ENCODE measurements at regions not wholly inside any gene's neighbourhood (a gene's known extent, or its start where the extent isn't known, plus 50 kb on each side); places are given as distances from the start of the nearest gene placed in this dataset.

DNA sequence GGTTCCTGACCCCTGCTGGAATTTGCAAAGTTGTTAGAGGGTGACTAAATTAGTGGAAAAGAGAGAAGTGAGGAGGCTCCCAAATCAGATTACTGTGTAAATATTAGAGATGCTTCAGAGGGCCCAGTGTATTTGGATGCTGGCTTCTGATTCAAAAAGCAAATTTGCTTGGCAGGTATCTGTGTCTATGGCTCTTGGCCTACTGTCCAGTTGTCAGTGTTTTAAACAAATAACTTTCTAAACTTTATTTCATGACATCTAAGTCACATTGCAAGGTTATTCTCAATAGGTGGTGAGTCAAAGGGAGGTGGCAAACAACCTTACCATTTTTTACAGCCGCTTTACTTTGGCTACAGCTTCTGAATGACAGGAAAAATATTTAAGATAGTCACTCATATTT is 720.1 kb downstream of the KCNA4 start:
- DNase-seq: no peak

DNA sequence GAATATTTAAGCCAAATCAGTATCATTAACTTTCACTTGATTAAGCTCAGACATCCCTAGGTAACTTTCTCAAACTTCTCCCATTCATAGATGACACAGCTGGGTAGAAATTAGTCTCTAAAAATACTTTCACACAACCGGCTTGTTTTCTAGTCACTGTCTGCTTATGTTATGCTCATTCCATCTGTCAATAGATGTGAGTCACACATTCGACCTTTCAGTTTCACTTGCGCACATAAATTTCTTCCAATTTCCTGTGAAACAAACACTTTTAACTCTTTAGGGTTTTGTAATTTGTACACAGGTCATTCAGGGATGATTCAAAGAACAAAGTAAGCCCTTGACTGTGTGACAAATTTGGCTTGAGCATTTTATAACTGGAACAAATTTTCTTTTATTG is 723.0 kb downstream of the KCNA4 start:
- DNase-seq: no peak

DNA sequence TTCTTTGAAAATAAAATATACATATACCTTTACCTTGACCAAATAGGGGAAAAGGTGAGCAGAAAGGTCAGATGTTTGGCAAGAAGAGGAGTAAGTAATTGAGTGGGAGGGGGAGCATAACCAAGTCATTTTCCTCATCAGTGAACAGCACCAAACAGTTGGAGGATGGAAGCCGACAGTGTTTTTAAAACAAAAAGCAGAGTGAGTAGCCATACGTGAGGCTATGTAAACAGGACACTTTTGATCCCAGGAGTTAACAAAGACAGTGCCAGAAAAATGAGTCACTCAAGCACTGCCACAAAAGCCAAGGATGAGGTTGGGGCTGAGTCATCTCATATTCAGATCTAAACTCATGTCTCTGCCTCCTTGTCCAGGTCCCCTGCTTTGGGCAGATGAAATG is 734.7 kb downstream of the KCNA4 start:
- DNase-seq: no peak

DNA sequence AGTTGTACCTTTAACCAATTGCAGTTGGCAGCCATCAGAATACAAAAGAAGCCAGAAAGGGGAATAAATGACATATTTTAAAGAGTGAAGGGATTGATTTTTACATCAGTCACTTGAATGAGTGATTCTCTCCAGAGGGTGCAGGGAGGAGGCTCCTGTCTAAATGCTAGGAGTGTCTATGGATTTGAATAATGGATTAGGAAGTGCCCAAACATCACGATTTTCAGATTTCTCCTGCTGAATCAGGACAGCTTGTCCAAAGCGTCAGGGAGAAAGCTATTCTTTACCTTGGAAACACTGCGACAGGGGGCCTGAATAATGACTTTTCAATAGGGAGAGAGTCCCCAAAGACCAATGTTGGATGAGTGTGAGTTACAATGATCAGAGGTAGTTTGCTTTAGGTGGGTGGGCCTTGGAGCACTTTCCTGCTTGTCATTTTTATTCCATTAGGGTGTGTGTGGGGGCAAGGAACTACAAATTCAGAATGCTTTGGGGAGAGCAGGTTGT is 735.5 kb downstream of the KCNA4 start:
- DNase-seq: no peak

DNA sequence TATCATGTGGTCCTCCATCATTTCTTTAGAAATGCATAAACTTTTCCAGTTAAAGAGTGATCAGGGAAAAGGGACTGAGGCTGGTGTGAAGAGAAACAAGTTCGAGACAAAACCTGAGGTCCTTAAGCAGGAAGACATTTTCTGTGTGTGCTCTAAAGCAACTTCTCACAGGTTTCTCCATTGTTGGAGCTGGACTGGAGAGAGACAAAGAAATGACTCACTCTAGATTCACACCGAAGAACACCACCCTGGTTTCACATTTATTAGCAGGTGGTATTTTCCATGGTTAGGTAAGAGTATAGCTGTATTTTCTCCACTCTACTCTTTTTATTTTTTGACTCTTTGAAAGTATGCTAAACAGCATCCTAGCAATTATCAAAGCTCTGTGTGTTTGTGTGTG is 736.4 kb downstream of the KCNA4 start:
- no peak for DNase-seq

DNA sequence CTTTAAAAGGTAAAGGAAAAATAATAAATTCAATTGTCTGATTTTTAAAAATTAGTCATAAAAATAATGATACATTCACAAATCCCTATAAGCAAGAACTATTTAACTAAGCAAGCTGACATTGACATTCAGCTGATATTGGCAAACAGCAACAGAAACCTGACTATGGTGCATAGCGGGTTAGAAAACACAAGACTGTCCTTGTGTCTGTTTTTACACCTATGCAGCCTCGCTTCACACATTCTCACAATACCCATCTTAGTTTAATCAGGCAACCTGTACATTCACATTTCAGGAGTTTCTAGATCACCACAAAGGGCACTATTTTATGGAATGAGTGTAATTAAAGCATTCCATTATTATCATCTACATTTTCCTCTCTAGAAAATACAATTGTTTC is 737.1 kb downstream of the KCNA4 start:
- DNase-seq: no peak

DNA sequence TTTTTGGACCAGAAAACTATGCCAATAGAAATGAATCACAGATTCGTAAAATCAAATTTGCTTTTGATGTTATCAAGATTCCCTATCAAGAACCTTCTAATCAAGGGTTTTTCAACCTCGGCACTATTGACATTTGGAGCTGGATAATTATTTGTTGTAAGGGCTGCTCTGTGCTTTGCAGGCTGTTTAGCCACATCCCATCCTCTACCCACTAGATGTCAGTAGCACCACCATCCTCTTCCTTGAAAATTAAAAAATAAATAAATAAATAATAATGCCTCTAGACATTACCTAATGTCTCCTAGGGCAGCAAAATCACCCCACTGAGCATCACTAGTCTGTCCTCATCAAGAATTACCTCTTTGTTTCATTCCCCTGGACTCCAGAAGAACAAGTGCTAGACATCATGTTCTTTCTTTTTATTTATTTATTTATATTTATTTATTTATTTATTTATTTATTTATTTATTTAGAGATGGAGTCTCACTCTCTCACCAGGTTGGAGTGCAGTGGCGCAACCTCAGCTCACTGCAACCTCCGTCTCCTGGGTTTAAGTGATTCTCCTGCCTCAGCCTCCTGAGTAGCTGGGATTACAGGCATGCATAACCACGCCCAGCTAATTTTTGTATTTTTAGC is 744.7 kb downstream of the KCNA4 start:
- DNase-seq: no peak

DNA sequence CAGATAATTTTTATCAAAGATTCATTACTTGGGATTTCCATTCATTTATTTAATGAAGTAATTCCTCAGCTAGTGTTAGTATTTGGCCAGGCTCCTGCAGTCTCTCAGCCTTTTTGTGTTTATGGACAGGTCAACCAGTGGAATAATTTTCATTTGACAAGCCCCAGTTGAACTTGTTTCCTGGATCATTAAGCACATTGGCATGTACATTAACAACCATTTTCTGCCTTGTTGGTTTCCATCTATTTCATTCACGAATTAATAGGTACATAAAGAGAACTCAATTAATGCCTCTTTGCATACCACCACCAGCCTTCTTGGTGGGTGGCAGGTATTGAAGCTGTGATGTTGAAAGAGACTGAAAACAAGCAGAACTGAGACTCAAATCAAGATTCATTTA is 745.2 kb downstream of the KCNA4 start:
- no peak for DNase-seq

DNA sequence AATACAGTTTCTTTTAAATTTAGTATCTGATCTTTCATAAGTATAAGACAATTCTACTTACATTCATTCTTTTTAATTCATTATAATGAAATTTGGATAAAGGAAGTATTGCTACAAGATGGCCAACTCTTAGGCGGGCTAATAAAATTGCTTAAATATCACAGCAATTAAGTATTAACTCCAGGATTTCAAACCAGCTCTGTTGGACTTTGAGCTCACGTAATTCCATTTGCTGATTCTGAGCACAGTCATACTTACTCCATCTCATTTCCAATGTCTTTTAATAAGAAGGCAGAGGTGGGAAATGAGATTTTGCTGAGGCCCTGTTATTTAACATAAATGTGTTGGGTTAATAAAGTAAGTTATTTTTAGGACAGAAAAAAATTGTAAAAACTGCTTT is 748.1 kb downstream of the KCNA4 start:
- DNase-seq: no peak

DNA sequence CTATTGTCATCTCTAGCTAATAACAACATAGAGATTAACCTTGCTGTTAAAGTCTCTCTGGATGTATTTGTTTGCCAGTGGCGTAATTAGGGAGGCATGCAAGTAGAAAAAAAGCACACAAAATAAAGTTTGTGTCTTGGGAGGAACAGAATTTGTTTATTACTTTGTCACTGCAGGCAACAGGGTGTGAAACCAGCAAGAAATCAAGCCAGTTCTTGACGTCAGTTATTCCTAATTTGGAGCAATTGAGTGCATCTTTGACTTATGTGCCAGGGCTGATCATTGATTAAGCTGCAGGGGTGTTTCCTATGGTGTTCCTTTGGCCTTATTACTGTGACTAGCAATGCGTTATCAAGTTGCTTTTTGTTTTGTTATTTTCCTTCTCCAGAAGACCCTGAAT is 751.0 kb downstream of the KCNA4 start:
- DNase-seq: no peak

DNA sequence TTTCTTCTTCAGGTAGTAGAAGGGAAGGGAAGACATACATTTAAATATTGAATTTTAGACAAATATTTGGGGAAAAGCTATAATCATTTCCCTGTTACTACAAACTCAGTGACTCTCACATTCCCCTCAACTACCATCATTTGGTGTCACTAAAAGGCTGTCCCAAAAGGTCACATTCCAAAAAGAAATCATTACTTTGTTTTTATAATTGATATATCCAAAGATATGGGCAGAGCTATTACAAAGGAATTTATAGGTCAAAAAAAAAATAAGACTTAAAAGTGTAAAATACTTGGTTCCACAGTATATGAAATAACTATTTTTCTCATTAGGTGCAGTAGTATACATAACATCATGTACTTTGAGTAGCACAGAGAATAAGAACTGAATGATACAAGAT is 751.4 kb downstream of the KCNA4 start:
- no peak for DNase-seq

DNA sequence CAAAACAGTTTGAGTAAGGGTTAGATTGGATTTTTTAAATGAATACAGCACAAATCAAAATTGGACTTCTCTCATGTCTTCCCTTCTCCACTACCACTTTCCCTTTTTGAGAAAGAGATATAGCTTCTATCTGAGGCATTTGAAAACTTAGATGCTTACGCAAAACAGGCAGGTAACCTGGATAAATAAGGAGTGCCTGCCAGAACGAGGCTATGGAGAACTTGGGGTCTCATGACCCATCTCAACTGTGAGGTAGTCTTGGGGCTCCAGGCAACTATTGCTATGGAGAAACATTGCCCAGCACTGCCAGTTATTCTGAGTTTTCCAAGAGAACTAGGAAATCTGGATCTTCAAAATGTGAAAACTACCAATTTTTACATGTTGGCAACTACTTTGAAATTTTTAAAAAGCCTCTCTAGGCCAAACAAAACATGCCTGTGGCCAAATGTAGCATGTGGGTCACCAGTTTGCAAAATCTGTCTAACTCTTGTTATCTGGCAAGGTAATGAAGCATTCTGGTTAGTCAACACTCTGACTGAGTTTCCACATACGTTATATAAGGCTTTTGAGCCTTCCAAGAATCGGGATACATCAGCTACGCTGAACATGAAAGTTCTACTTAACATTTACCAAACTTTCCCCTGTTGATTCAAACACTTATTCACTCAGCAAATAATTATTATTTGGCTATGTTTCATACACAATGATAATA is 752.7 kb downstream of the KCNA4 start:
- DNase-seq: no peak

DNA sequence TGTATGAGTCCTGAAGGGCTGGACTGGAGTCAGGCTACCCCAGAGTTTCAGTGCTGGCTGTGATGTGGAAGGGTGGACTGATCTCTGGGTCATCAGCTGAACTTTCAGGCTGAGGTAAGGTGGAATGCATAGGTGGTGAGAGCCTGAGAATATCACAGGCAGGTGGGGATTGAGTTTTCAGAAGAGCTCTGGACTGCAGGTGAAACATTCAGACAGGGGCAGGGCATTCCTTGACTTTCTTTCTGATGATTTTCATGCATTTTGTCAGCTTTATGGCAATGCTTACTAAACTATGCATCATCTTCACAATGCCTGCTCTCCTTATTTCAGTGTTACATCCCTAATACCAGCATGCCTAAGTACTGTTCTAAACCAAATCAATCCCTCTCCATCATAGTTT is 755.0 kb downstream of the KCNA4 start:
- DNase-seq: no peak

DNA sequence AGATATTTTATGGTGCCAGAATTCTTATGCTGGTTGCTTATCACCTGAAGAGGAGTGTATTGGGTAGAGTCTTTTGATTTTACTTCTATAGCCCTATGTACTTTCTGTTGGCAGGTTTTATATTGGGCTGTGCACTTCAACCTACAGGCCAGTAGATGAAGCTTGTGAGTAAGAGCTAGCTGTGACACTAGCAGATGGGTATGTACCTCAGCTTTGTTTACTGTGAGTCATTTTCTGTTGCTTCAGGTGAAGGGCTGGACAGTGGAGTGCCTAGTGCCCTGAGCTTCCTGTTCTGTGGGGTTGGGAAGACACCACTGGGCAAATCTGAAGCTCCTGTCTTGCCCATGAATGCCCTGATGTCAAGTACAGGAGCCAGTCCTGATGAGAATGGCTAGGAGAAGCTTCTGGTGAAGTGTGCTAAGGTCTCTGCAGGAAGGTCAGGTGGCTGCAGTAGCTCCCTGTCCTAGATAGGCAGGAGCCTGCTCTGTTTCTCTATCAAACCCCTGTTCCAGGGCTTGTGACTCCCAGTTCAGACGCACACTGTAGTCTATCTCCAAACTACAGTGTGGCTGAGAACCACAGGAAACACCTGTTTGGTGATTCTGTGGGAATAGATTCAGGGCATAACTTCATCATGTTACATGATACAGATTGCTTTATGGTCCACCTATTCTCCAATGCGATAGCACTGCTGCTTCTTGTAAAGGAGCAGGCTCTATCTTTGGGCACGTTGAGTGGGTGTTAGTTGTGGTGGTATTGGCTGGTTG is 755.7 kb downstream of the KCNA4 start:
- no peak for DNase-seq

DNA sequence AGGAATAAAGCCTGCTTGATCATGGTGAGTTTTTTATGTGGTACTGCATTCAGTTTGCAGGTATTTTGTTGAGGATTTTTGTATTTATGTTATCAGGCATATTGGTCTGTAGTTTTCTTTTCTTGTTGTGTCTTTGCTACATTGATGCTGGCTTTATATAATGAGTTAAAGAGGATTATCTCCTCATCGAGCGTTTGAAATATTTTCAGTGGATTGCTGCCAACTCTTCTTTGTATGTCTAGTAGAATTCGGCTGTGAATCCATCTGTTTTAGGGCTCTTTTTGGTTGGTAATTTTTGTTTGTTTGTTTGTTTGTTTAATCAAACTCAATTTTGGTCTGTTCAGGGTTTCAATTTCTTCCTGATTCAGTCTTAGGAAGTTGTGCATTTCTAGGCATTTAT is 758.4 kb downstream of the KCNA4 start:
- DNase-seq: no peak

DNA sequence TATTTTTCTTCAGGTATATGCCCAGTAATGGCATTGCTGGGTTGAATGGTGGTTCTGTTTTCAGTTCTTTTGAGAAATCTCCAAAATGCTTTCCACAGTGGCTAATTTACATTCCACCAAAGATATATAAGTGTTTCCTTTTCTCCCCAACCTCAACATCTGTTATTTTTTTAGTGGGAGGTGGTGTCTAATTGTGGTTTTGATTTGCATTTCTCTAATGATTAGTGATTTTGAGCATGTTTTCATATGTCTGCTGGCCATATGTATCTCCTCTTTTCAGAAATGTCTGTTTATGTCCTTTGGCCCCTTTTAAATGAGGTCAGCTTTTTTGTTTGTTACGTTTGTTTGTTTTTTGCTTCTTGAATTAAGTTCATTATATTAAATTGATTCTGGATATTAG is 760.2 kb downstream of the KCNA4 start:
- no peak for DNase-seq

DNA sequence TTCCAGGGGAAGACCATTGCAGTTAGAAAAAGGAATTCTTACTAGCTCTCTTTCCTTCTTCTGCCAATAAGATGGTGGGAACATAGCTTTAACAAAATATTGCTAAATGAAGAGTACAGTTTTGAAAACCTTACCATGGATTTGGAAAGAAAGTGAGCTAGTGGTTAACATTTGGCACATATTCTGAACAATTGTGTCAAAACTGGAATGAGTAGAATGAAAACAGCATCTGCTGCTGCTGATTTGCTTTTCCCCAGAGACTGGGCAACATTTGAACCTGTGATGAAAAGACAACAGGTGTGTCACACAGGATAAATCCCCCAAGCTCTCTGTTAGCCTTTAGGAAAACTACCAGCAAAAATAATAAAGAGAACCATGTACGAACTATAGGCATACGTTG is 761.4 kb downstream of the KCNA4 start:
- no peak for DNase-seq

DNA sequence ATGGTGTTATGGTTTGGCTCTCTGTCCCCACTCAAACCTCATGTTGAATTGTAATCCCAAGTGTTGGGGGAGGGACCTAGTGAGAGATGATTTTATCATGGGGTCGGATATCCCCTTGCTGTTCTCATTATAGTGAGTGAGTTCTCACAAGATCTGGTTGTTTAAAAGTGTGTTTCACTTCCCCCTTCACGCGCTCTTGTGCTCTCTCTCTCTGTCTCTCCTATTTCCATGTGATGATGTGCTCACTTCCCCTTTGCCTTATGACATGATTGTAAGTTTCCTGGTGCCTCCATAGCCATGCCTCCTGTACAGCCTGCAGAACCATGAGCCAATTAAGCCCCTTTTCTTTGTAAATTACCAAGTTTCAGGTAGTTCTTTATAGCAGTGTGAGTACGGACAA is 765.1 kb downstream of the KCNA4 start:
- DNase-seq: no peak

DNA sequence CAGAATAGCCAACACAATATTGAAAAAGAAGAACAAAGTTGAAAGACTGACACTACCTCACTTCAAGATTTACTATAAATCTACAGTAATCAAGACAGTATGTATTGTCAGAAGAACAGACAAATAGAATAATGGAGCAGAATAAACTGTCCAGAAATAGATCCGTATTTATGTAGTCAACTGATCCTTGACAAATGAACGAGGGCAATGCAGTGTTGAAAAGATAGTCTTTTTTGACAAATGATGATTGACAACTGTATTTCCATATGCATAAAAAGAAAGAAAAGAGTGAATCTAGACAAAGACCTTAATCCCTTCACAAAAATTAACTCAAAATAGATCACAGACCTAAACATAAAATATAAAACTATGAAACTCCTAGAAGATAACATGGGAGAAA is 767.1 kb downstream of the KCNA4 start:
- DNase-seq: no peak

DNA sequence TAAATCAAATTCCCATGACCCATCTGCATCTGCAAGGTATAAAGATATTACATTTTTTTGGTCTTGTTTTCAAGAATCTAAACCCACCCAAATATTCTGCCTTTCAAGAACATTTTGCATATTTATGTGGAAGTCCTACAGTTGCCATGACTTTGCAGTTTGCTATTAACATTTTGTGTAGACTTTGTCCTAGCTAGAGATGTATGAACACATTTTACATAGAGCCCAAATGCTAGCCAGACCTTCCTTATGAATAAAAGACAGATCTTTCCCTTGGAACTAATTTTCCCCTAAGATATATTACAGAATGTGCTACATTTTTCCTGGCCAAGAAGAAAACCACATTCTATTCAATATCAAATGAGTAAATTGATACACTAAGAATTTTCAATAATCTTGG is 772.5 kb downstream of the KCNA4 start:
- DNase-seq: no peak

DNA sequence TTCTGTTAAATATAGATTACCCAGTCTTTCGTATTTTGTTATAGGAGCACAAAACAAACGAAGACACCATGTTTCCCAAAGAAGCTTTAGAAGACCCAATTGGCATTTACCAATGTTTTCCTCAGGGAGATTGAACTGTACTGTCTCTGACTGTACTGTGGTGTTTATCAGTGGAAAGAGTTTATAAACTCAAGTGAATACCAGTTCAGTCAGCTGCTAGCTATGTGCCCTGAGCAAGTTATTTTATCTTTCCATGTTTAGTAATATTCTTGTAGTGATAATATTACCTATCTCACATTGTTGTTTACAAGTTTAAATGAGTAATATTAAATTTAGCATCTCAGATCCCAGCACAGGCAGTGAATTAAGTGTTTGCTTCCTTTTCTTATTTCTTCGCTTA is 773.2 kb downstream of the KCNA4 start:
- no peak for DNase-seq

DNA sequence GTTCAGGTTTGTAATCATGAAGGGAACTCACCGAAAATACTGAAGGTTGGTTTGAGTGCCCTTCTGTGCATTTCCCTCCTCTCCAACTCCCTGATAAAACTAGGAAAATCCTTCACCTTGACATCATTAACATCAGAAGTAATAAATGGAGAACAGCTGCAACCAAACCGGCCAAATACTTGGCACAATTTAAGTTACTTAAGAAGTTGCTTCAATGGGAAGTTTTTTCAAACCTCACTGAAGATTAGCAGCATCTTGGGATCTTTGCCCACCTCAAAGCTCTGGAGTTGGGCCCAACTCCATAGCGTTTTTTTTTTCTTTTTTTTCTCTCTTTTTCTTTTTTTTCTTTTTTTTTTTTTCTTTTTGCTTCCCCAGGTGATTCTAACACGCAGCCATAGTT is 784.8 kb downstream of the KCNA4 start:
- no peak for DNase-seq

DNA sequence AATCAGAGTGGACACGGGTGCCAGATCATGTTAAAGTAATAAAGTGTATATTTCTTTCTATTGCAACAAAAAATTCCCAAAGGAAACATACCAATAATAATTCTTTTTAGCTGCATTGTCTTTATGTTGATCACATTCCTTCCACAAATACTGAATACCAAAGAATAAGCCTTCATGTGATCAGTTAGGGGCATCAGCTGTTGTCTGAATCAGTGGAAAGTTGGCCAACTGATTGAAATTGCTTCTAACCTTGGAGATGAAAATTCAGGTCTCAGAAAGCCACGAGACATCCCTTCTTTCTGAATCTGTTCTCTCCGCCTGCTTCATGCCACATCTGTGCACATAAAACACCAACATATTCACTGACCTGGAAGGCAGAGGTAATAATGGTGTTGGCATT is 785.2 kb downstream of the KCNA4 start:
- DNase-seq: no peak

DNA sequence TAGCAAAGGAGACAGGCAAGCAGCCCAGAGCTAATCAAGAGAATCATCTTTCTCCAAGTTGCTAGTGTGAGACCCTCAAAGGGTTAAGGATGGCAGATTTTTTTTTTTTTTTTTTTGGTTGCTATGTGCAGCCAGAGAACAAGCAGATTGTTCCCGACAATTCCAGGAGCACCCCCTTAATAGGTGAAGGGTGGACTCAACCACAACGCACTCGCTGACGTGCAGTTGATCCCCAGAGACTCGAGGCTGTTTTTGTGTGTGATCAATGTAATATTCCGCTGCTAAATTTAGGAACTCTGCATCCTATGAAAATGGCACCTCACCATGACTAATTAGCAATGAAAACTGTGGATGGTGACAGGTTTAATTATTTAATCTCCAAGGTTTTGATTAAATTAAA is 789.0 kb downstream of the KCNA4 start:
- no peak for DNase-seq

Measured in hematopoietic multipotent progenitor cell treated with erythropoietin and hydrocortisone succinate and interleukin-3 and kit ligand, for 6 days (in vitro differentiated cells).